Stomach (tissue), 8 donors: ENCODE measurements at regions not wholly inside any gene's neighbourhood (a gene's known extent, or its start where the extent isn't known, plus 50 kb on each side); places are given as distances from the start of the nearest gene placed in this dataset.

Experiments used
- DNase-seq, 2 donors: peaks; one replicate each; pipeline versions ENCODE4 v3.0.0 to v3.0.0-alpha.2; 2013 to 2019
- H3K27ac ChIP-seq, 5 donors: fragments of 200-600 bp in 4 of 5; sonication (generic) in 4 of 5; one replicate each; pipeline ENCODE4 v1.5.1; 2013 to 2019; ENCODE audit warnings: mild to moderate bottlenecking in 1 of 5, moderate library complexity in 1 of 5
- H3K27me3 ChIP-seq, 3 donors: fragments of 200-600 bp; sonication (generic); one replicate each; pipeline ENCODE4 v1.5.1; 2017 to 2019; ENCODE audit warnings: mixed run types in 1 of 3
- H3K36me3 ChIP-seq, 4 donors: fragments of 200-600 bp; sonication (generic); 1 replicate in 3 of 4; 2 replicates in 1 of 4; pipeline ENCODE4 v1.5.1; 2016 to 2019
- H3K4me1 ChIP-seq, 4 donors: fragments of 200-600 bp; sonication (generic); one replicate each; pipeline ENCODE4 v1.5.1; 2016 to 2019
- H3K4me3 ChIP-seq, 4 donors: fragments of 200-600 bp; sonication (generic) in 3 of 4; one replicate each; pipeline ENCODE4 v1.5.1; 2016 to 2019; ENCODE audit warnings: mild to moderate bottlenecking in 1 of 4
- H3K9me3 ChIP-seq, 4 donors: fragments of 200-600 bp; sonication (generic); one replicate each; pipeline ENCODE4 v1.5.1; 2016 to 2019
- CTCF ChIP-seq, 7 experiments: fragments of 450-650 bp in 4 of 7; fragments of 200-600 bp in 3 of 7; sonication (generic) in 3 of 7; IDR thresholded peaks; one replicate each; pipeline ENCODE4 v1.5.1; 2016 to 2019; ENCODE audit warnings: antibody characterized with exemption in 7 of 7, control low read depth in 2 of 7, mild to moderate bottlenecking in 1 of 7
- EP300 ChIP-seq: sonication (generic); formaldehyde crosslinking; IDR thresholded peaks from one replicate; pipeline ENCODE4 v1.6.1; 2017; ENCODE audit warnings: antibody characterized with exemption
- POLR2A ChIP-seq, 4 donors: fragments of 450-650 bp; IDR thresholded peaks; one replicate each; pipeline ENCODE4 v1.6.1; 2016; ENCODE audit warnings: antibody characterized with exemption in 4 of 4, control low read depth in 2 of 4, mild to moderate bottlenecking in 1 of 4, moderate library complexity in 1 of 4
- POLR2AphosphoS5 ChIP-seq, 3 donors: sonication (generic); formaldehyde crosslinking; IDR thresholded peaks; one replicate each; pipeline ENCODE4 v1.6.1; 2016; ENCODE audit warnings: antibody characterized with exemption in 3 of 3
- WGBS, 5 donors: extraction: QIAGEN DNeasy Blood & Tissue Kit in 3 of 5; methylation state at CpG; one replicate each; pipeline versions ENCODE4 v1.1.5 to v1.1.7; 2013 to 2018; 5-methylcytosine and 5-hydroxymethylcytosine counted together
- intact Hi-C: fragments of 100-400 bp; cut with DNase I; formaldehyde crosslinking; loops from one replicate; pipeline ENCODE4 v1.15.1; 2023; ENCODE audit warnings: low total_unique reads
- donor health status: healthy with polysubstance abuse.
- donor health status: Bipolar disorder and iron deficiency.
- donor health status: healthy.

- H3K4me3 ChIP-seq, result no peak overlapping the region
- peaks cover 0 to 2% (median 0%) of the 10 kb centered on the region in 3 donors for H3K27me3 ChIP-seq
- DNase-seq, result no peak
- H3K9me3 ChIP-seq, result no peaks in the 10 kb centered on the region
- intact Hi-C loops, result no loop called here
- no peak overlapping the region for H3K27ac ChIP-seq
- H3K4me1 ChIP-seq, result no peaks in the 10 kb centered on the region
- H3K36me3 ChIP-seq, result no peaks in the 10 kb centered on the region
- TF ChIP-seq EP300 (no peak), CTCF (IDR thresholded peaks at IDR 0.05) (no peak), POLR2AphosphoS5 (IDR thresholded peaks at IDR 0.05) (no peak), POLR2A (IDR thresholded peaks at IDR 0.05) (no peak)
- WGBS, 5 donors, result 64 to 76% (median 66%) methylated on average over 5 of the region's 5 CpGs
Observed at GRCh38 chrX:45711231-45711630, 510.6 kb upstream of the DIPK2B start.

- H3K27ac ChIP-seq, result no peak overlapping the region
- intact Hi-C loops, result no loop called here
Observed at GRCh38 chrX:45710081-45710801, 509.6 kb upstream of the DIPK2B start.

GRCh38 chrX:45709381-45709780, 508.7 kb upstream of the DIPK2B start:
- no peak for TF ChIP-seq POLR2AphosphoS5 (IDR thresholded peaks at IDR 0.05)
- TF ChIP-seq POLR2A (IDR thresholded peaks at IDR 0.05), result no peak
- no peak for TF ChIP-seq CTCF (IDR thresholded peaks at IDR 0.05)
- no peak for TF ChIP-seq EP300
- DNase-seq, result no peak
- 68 to 97% (median 88%) methylated on average over 1 of the region's 1 CpG for whole genome bisulfite sequencing, 5 donors
- Histone ChIP-seq H3K36me3 (no peaks in the 10 kb centered on the region), H3K9me3 (no peaks in the 10 kb centered on the region), H3K4me1 (no peaks in the 10 kb centered on the region), H3K4me3 (no peak overlapping the region), H3K27ac (no peak overlapping the region), H3K27me3 (no peaks in the 10 kb centered on the region)
- intact Hi-C loops, result no loop called here

More at GRCh38 chrX:45710081-45710801, 509.6 kb upstream of the DIPK2B start:
- Histone ChIP-seq H3K4me3 (no peak overlapping the region), H3K4me1 (no peaks in the 10 kb centered on the region), H3K36me3 (no peaks in the 10 kb centered on the region), H3K9me3 (no peaks in the 10 kb centered on the region), H3K27me3 (no peaks in the 10 kb centered on the region)
- no peak for DNase-seq
- WGBS, 5 donors, result 37 to 70% (median 64%) methylated on average over 2 of the region's 2 CpGs
- TF ChIP-seq POLR2A (IDR thresholded peaks at IDR 0.05), result no peak
- no peak for TF ChIP-seq POLR2AphosphoS5 (IDR thresholded peaks at IDR 0.05)
- TF ChIP-seq CTCF (IDR thresholded peaks at IDR 0.05), result no peak
- no peak for TF ChIP-seq EP300

- Histone ChIP-seq H3K36me3 (no peaks in the 10 kb centered on the region), H3K4me1 (no peaks in the 10 kb centered on the region), H3K4me3 (no peak overlapping the region), H3K27ac (no peak overlapping the region), H3K9me3 (no peaks in the 10 kb centered on the region), H3K27me3 (no peaks in the 10 kb centered on the region)
- 70 to 87% (median 81%) methylated on average over 3 of the region's 3 CpGs for WGBS, 5 donors
- TF ChIP-seq POLR2AphosphoS5 (IDR thresholded peaks at IDR 0.05), result no peak
- no peak for TF ChIP-seq EP300
- TF ChIP-seq POLR2A (IDR thresholded peaks at IDR 0.05), result no peak
- no peak for TF ChIP-seq CTCF (IDR thresholded peaks at IDR 0.05)
- DNase-seq, result no peak
- intact Hi-C loops, result no loop called here
Observed at GRCh38 chrX:45699158-45699557, 498.5 kb upstream of the DIPK2B start.
